ENCODE measurements at regions not wholly inside any gene's neighbourhood (a gene's known extent, or its start where the extent isn't known, plus 50 kb on each side); places are given as distances from the start of the nearest gene placed in this dataset.

DNA sequence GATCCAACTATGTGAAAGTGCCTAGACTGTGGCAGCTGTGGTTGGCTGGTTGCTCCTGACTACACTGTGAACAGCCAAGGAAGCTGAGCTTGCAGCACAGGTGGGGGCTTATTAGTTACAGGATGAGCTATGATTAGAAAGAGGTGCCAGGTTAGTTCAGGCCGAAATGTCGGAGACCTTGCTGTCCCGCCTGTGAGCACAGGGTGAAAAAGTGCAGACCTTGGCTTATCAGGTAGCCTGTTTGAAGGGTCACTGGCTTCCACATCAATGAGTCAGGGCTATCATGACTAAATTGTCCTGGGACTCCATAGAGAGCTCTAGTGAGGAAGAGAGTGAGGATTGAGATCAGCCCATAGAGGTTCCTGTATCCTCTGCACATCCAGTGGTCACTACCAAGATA, 114.3 kb upstream of the PLPPR1 start:
- Histone ChIP-seq H3K27ac (ENCODE audit: low read depth in 1 of 2, low read length in 2 of 2) (no peak overlapping the region), H3K36me3 (ENCODE audit: control insufficient read depth in 1 of 2, insufficient read depth in 2 of 2, low read length in 1 of 2) (no peaks in the 10 kb centered on the region), H3K9me3 (ENCODE audit: control insufficient read depth, low read length) (peaks cover 4% of the 10 kb centered on the region), H3K4me3 (ENCODE audit: low read length in 2 of 2) (no peak overlapping the region), H3K4me1 (ENCODE audit: control insufficient read depth in 1 of 2, insufficient read depth in 2 of 2, low read length in 2 of 2) (no peaks in the 10 kb centered on the region), H3K27me3 (ENCODE audit: control insufficient read depth in 1 of 2, insufficient read depth in 2 of 2, low read length in 1 of 2) (peaks cover 0 to 3% of the 10 kb centered on the region in 2 donors)
- 88 to 91% methylated on average over 3 of the region's 3 CpGs for WGBS, 2 donors
- intact Hi-C loops (cut with DNase I) = no loop called here
- DNase-seq (no peak), ATAC-seq (ENCODE audit: low FRiP score) (no peak)

DNA sequence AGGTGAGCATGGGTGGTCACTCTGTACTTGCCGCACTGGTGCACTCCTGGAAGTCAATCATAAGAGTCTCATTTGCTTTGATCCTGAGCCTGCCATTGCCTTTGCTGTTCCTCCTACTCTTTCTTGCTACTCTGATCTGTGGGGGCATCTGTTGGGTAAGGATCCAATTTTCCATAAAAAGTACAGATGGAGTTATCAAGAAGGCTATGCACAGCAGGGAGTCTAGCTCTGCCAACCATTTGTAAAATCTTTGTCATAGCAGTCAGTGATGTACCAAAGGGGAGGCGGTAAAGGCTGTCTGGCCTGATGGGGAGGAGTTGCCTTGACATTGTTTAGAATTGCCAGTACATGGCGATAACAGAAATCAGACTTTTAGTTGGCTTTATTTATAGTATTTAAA, 109.0 kb upstream of the PLPPR1 start:
- intact Hi-C loops (cut with DNase I) = no loop called here
- Histone ChIP-seq H3K4me1 (ENCODE audit: control insufficient read depth in 1 of 2, insufficient read depth in 2 of 2, low read length in 2 of 2) (no peaks in the 10 kb centered on the region), H3K27me3 (ENCODE audit: control insufficient read depth in 1 of 2, insufficient read depth in 2 of 2, low read length in 1 of 2) (peaks cover 0 to 3% of the 10 kb centered on the region in 2 donors), H3K4me3 (ENCODE audit: low read length in 2 of 2) (no peak overlapping the region), H3K27ac (ENCODE audit: low read depth in 1 of 2, low read length in 2 of 2) (no peak overlapping the region), H3K9me3 (ENCODE audit: control insufficient read depth, low read length) (peaks cover 3% of the 10 kb centered on the region), H3K36me3 (ENCODE audit: control insufficient read depth in 1 of 2, insufficient read depth in 2 of 2, low read length in 1 of 2) (no peaks in the 10 kb centered on the region)
- WGBS, 2 donors = 82 to 87% methylated on average over 3 of the region's 3 CpGs
- no peak for ATAC-seq (ENCODE audit: low FRiP score)
- no peak for DNase-seq

DNA sequence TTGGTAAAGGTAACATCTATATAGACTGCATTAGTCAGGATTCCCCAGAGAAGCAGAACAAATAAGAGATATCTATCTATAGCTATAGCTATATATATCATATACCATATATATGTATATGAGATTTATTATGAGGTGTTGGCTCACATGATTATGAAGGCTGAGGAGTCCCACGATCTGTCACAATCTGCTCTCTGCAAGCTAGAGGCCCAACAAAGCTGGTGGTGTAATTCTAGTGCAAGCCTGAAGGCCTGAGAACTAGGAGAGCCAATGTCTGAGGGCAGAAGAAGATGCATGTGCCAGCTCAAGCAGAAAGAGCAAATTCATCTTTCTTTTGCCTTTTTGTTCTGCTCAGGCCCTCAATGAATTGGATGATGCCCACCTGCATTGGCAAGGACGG, 102.2 kb upstream of the PLPPR1 start:
- no peaks in the 10 kb centered on the region for H3K27me3 ChIP-seq (ENCODE audit: control insufficient read depth in 1 of 2, insufficient read depth in 2 of 2, low read length in 1 of 2)
- intact Hi-C loops (cut with DNase I) = no loop called here
- no peak for ATAC-seq (ENCODE audit: low FRiP score)
- no peak overlapping the region for H3K27ac ChIP-seq (ENCODE audit: low read depth in 1 of 2, low read length in 2 of 2)
- H3K4me3 ChIP-seq (ENCODE audit: low read length in 2 of 2) = no peak overlapping the region
- 61 to 66% methylated on average over 2 of the region's 2 CpGs for WGBS, 2 donors
- DNase-seq = no peak
- H3K36me3 ChIP-seq (ENCODE audit: control insufficient read depth in 1 of 2, insufficient read depth in 2 of 2, low read length in 1 of 2) = no peaks in the 10 kb centered on the region
- H3K4me1 ChIP-seq (ENCODE audit: control insufficient read depth in 1 of 2, insufficient read depth in 2 of 2, low read length in 2 of 2) = no peaks in the 10 kb centered on the region
- H3K9me3 ChIP-seq (ENCODE audit: control insufficient read depth, low read length) = no peaks in the 10 kb centered on the region

DNA sequence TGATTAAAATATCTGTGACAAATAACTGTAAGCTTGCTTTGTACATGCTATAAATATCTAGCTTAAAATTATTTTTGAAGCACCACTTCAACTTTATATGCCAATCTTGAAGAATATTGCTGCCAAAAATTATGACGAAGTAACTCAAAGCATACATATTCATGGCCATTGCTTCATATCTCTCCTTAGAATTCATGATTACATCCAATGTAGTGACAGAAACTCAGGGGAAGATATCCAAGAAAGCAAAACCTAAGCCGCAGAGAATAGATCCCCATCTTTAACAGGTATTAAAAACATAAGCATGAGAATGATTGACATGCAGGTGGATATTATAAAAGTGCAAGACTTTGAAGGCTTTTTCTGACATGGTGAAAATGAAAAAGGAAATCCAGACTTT, 100.8 kb upstream of the PLPPR1 start:
- no peak overlapping the region for H3K4me3 ChIP-seq (ENCODE audit: low read length in 2 of 2)
- no peak for ATAC-seq (ENCODE audit: low FRiP score)
- 81 to 83% methylated on average over 2 of the region's 2 CpGs for WGBS, 2 donors
- H3K27ac ChIP-seq (ENCODE audit: low read depth in 1 of 2, low read length in 2 of 2) = no peak overlapping the region
- no peak for DNase-seq
- no peaks in the 10 kb centered on the region for H3K36me3 ChIP-seq (ENCODE audit: control insufficient read depth in 1 of 2, insufficient read depth in 2 of 2, low read length in 1 of 2)
- no peaks in the 10 kb centered on the region for H3K27me3 ChIP-seq (ENCODE audit: control insufficient read depth in 1 of 2, insufficient read depth in 2 of 2, low read length in 1 of 2)
- intact Hi-C loops (cut with DNase I) = no loop called here
- H3K4me1 ChIP-seq (ENCODE audit: control insufficient read depth in 1 of 2, insufficient read depth in 2 of 2, low read length in 2 of 2) = no peaks in the 10 kb centered on the region
- H3K9me3 ChIP-seq (ENCODE audit: control insufficient read depth, low read length) = no peaks in the 10 kb centered on the region

DNA sequence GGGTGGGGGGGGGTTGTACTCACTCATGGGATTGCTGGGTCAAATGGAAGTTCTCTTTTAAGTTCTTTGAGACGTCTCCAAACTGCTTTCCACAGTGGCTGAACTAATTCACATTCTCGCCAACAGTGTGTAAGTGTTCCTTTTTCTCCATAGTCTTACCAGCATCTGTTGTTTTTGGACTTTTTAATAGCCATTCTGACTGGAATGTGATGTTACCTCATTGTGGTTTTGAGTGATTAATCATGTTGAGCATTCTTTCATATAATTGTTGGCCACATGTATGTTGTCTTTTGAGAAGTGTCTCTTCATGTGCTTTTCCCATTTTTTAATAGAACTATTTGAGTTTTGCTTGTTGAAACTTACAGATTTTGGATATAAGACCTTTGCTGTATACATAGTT, 94.9 kb upstream of the PLPPR1 start:
- no peak overlapping the region for H3K4me3 ChIP-seq (ENCODE audit: low read length in 2 of 2)
- no peak for DNase-seq
- no peak overlapping the region for H3K27ac ChIP-seq (ENCODE audit: low read depth in 1 of 2, low read length in 2 of 2)
- no peak for ATAC-seq (ENCODE audit: low FRiP score)
- H3K9me3 ChIP-seq (ENCODE audit: control insufficient read depth, low read length) = no peaks in the 10 kb centered on the region
- intact Hi-C loops (cut with DNase I) = no loop called here
- H3K27me3 ChIP-seq (ENCODE audit: control insufficient read depth in 1 of 2, insufficient read depth in 2 of 2, low read length in 1 of 2) = no peaks in the 10 kb centered on the region
- WGBS, 2 donors = 20 to 23% methylated on average over 2 of the region's 2 CpGs
- H3K36me3 ChIP-seq (ENCODE audit: control insufficient read depth in 1 of 2, insufficient read depth in 2 of 2, low read length in 1 of 2) = no peaks in the 10 kb centered on the region
- H3K4me1 ChIP-seq (ENCODE audit: control insufficient read depth in 1 of 2, insufficient read depth in 2 of 2, low read length in 2 of 2) = no peaks in the 10 kb centered on the region

DNA sequence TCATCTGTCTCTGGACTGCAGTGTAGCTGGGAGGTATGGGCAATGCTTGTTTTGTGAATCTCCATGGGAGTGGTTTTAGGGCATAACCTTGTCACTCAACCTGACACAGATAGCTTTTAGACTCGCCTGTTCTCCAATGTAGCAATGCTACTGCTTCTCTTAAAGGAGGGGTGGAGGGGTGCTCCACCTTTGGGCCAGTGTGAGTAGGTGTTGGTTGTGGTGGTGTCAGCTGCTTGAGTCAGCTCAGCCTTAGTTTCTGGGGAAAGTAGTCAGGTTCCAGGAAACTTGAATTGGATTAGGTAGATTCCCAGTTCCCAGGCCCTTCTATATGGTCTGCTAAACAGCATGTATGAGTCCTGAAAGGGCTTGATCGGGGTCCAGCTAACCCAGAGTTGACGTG, 91.1 kb upstream of the PLPPR1 start:
- WGBS, 2 donors = 61 to 62% methylated on average over 3 of the region's 3 CpGs
- Histone ChIP-seq H3K36me3 (ENCODE audit: control insufficient read depth in 1 of 2, insufficient read depth in 2 of 2, low read length in 1 of 2) (no peaks in the 10 kb centered on the region), H3K27me3 (ENCODE audit: control insufficient read depth in 1 of 2, insufficient read depth in 2 of 2, low read length in 1 of 2) (no peaks in the 10 kb centered on the region), H3K4me3 (ENCODE audit: low read length in 2 of 2) (no peak overlapping the region), H3K9me3 (ENCODE audit: control insufficient read depth, low read length) (no peaks in the 10 kb centered on the region), H3K4me1 (ENCODE audit: control insufficient read depth in 1 of 2, insufficient read depth in 2 of 2, low read length in 2 of 2) (no peaks in the 10 kb centered on the region), H3K27ac (ENCODE audit: low read depth in 1 of 2, low read length in 2 of 2) (no peak overlapping the region)
- no peak for ATAC-seq (ENCODE audit: low FRiP score)
- intact Hi-C loops (cut with DNase I) = no loop called here
- no peak for DNase-seq

DNA sequence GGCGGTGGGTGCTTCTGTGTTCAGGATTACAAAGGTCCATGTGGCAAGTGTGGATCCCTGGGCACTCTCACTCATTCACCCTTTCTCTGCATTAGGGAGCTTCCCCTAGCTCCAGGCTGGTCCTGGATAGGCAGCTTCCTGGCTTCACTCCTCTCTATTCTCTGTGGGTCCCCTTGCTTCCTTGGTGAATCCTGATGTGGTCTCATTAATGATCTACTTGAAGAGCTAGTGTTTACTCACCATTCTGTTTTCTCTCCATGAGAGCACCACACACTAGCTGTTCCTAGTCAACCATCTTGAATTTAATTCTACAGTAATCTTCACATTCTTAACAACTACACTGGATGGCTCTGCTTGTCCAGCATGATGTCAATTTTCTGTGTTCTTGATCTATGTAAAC, 90.0 kb upstream of the PLPPR1 start:
- Histone ChIP-seq H3K9me3 (ENCODE audit: control insufficient read depth, low read length) (no peaks in the 10 kb centered on the region), H3K4me3 (ENCODE audit: low read length in 2 of 2) (no peak overlapping the region), H3K36me3 (ENCODE audit: control insufficient read depth in 1 of 2, insufficient read depth in 2 of 2, low read length in 1 of 2) (no peaks in the 10 kb centered on the region), H3K27me3 (ENCODE audit: control insufficient read depth in 1 of 2, insufficient read depth in 2 of 2, low read length in 1 of 2) (no peaks in the 10 kb centered on the region), H3K27ac (ENCODE audit: low read depth in 1 of 2, low read length in 2 of 2) (no peak overlapping the region), H3K4me1 (ENCODE audit: control insufficient read depth in 1 of 2, insufficient read depth in 2 of 2, low read length in 2 of 2) (no peaks in the 10 kb centered on the region)
- intact Hi-C loops (cut with DNase I) = no loop called here
- ATAC-seq (ENCODE audit: low FRiP score) (no peak), DNase-seq (no peak)
- 74 to 100% methylated on average over 1 of the region's 1 CpG for WGBS, 2 donors

DNA sequence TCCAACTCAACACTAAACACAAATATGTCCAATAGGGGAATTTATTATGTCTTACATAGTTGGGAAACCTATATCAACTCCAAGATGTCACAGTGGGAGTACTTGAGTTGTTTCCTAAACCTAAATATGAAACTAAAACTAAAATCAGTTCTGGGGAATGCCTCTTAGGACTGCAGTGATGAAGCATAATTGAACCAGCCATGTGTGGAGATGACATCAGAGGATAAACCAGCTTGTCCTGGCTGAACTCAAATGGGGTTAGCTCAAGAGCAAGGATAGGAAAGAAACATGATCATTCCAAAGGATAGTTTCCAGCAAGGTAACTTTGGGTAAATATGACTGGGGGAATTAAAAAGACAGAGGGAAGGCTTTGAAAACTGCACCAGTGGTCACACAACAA, 88.9 kb upstream of the PLPPR1 start:
- intact Hi-C loops (cut with DNase I) = no loop called here
- no peak overlapping the region for H3K4me3 ChIP-seq (ENCODE audit: low read length in 2 of 2)
- H3K9me3 ChIP-seq (ENCODE audit: control insufficient read depth, low read length) = no peaks in the 10 kb centered on the region
- no peaks in the 10 kb centered on the region for H3K36me3 ChIP-seq (ENCODE audit: control insufficient read depth in 1 of 2, insufficient read depth in 2 of 2, low read length in 1 of 2)
- DNase-seq (no peak), ATAC-seq (ENCODE audit: low FRiP score) (no peak)
- H3K4me1 ChIP-seq (ENCODE audit: control insufficient read depth in 1 of 2, insufficient read depth in 2 of 2, low read length in 2 of 2) = no peaks in the 10 kb centered on the region
- H3K27me3 ChIP-seq (ENCODE audit: control insufficient read depth in 1 of 2, insufficient read depth in 2 of 2, low read length in 1 of 2) = no peaks in the 10 kb centered on the region
- H3K27ac ChIP-seq (ENCODE audit: low read depth in 1 of 2, low read length in 2 of 2) = no peak overlapping the region

DNA sequence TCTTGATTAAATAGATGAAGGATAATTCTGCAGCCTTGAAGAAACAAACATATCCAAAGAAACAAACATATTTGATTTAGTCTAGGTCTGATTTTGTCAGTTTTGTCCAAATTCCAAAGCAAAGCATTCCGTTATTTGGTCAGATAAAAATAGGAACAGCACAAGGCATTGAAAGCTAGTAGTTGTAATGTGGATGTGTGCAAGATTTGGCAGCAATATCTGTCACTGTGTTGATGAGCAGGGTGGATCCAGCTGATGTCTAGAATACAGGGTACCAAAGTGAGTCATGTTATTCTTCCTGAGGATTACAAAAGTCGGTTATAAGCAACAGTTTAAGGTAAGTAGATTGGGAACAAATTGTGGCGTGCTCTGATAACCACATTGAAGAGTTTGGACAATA, 69.3 kb upstream of the PLPPR1 start:
- no peak overlapping the region for H3K27ac ChIP-seq (ENCODE audit: low read depth in 1 of 2, low read length in 2 of 2)
- H3K4me3 ChIP-seq (ENCODE audit: low read length in 2 of 2) = no peak overlapping the region
- no peaks in the 10 kb centered on the region for H3K36me3 ChIP-seq (ENCODE audit: control insufficient read depth in 1 of 2, insufficient read depth in 2 of 2, low read length in 1 of 2)
- no peak for DNase-seq
- intact Hi-C loops (cut with DNase I) = no loop called here
- H3K9me3 ChIP-seq (ENCODE audit: control insufficient read depth, low read length) = no peaks in the 10 kb centered on the region
- no peaks in the 10 kb centered on the region for H3K27me3 ChIP-seq (ENCODE audit: control insufficient read depth in 1 of 2, insufficient read depth in 2 of 2, low read length in 1 of 2)
- 58 to 63% methylated on average over 3 of the region's 3 CpGs for WGBS, 2 donors
- ATAC-seq (ENCODE audit: low FRiP score) = no peak
- H3K4me1 ChIP-seq (ENCODE audit: control insufficient read depth in 1 of 2, insufficient read depth in 2 of 2, low read length in 2 of 2) = no peaks in the 10 kb centered on the region
